GM12878 (cell line): ENCODE measurements at regions not wholly inside any gene's neighbourhood (a gene's known extent, or its start where the extent isn't known, plus 50 kb on each side); places are given as distances from the start of the nearest gene placed in this dataset.

Experiments
- ATAC-seq: fragments of 200-7000 bp; cut with Tn5 transposase; 3 replicates; pipeline ENCODE4 v1.9.1; 2020; ENCODE audit warnings: mild to moderate bottlenecking, moderate library complexity
- BruUV-seq: library from RNA; stranded (reverse); fragments of 400-500 nt; replicated peaks from 2 replicates; lab custom pipeline; 2021; lab: Mats Ljungman, UMichigan
- CTCF ChIA-PET: fragments of 300-600 bp; sonication (Branson Sonifier 250); formaldehyde crosslinking; extraction: SDS; loops from one replicate; lab custom pipeline; 2021; ENCODE audit warnings: inconsistent platforms; lab: Yijun Ruan, JAX
- POLR2A ChIA-PET: fragments of 350-600 bp; formaldehyde crosslinking; extraction: SDS; loops from one replicate; lab custom pipeline; 2021; ENCODE audit warnings: inconsistent platforms; lab: Charles Lee
- RAD21 ChIA-PET: fragments of 300-600 bp; sonication (Branson Sonifier 250); formaldehyde crosslinking; loops from one replicate; lab custom pipeline; 2023; ENCODE audit warnings: antibody characterized with exemption; ENCODE audit not compliant: unreplicated experiment; lab: Charles Lee
- SMC1A ChIA-PET: fragments of 300-600 bp; sonication (Branson Sonifier 250); formaldehyde crosslinking; loops from one replicate; lab custom pipeline; 2023; ENCODE audit not compliant: unreplicated experiment, uncharacterized antibody; lab: Charles Lee
- DNase-seq: peaks from one replicate; pipeline ENCODE4 v3.0.0-alpha.2; 2011; ENCODE audit warnings: low read depth, low spot score
- FAIRE-seq: peaks from 3 replicates; lab custom pipeline; 2011; peaks lifted over from hg19 to GRCh38; lab: Jason Lieb, UNC
- H2AFZ ChIP-seq: 2 replicates; pipeline ENCODE4 v1.6.0; 2011; ENCODE audit warnings: low read depth, low read length, control low read depth; ENCODE audit not compliant: control insufficient read depth
- H3K27ac ChIP-seq: 2 replicates; pipeline ENCODE4 v1.5.1; 2011; ENCODE audit warnings: control low read depth; ENCODE audit not compliant: control insufficient read depth, insufficient read depth
- H3K27me3 ChIP-seq, 2 experiments: replicated peaks in 1 of 2; 2 replicates each; pipeline versions ENCODE4 v1.6.0 to v1.6.1; 2011; ENCODE audit warnings: low read length in 1 of 2; ENCODE audit not compliant: control insufficient read depth in 2 of 2, insufficient read depth in 2 of 2
- H3K36me3 ChIP-seq, 2 experiments: 2 replicates each; pipeline ENCODE4 v1.5.1; 2011; ENCODE audit warnings: low read length in 1 of 2; ENCODE audit not compliant: control insufficient read depth in 2 of 2, insufficient read depth in 2 of 2
- H3K4me1 ChIP-seq: 2 replicates; pipeline ENCODE4 v1.6.1; 2011; ENCODE audit warnings: mild to moderate bottlenecking, low read length, moderate library complexity, mixed read lengths; ENCODE audit not compliant: control insufficient read depth, insufficient read depth
- H3K4me2 ChIP-seq: 2 replicates; pipeline ENCODE4 v1.6.0; 2011; ENCODE audit warnings: control low read depth; ENCODE audit not compliant: control insufficient read depth, insufficient read depth
- H3K4me3 ChIP-seq: fragments of 200-600 bp; sonication (generic); 2 replicates; pipeline ENCODE4 v1.5.1; 2016
- H3K79me2 ChIP-seq: 2 replicates; pipeline ENCODE4 v1.6.0; 2011; ENCODE audit warnings: low read length; ENCODE audit not compliant: control insufficient read depth, insufficient read depth
- H3K9ac ChIP-seq: 2 replicates; pipeline ENCODE4 v1.8.0; 2011; ENCODE audit warnings: low read length, control low read depth, mixed read lengths; ENCODE audit not compliant: control insufficient read depth, insufficient read depth
- H3K9me3 ChIP-seq: replicated peaks from 3 replicates; pipeline ENCODE4 v1.5.1; 2011; ENCODE audit warnings: mild to moderate bottlenecking, low read length; ENCODE audit not compliant: control insufficient read depth, insufficient read depth
- H4K20me1 ChIP-seq: 2 replicates; pipeline ENCODE4 v1.6.0; 2011; ENCODE audit not compliant: control insufficient read depth, insufficient read depth
- BCLAF1 ChIP-seq: fragments of 450-650 bp; IDR thresholded peaks from 2 replicates; pipeline ENCODE4 v1.6.1; 2017; ENCODE audit warnings: antibody characterized with exemption, mild to moderate bottlenecking, moderate library complexity
- HDAC6 ChIP-seq: fragments of 200-600 bp; sonication (generic); IDR thresholded peaks from one replicate; pipeline ENCODE4 v1.8.0; 2017; ENCODE audit warnings: antibody characterized with exemption; ENCODE audit not compliant: unreplicated experiment
- POLR2AphosphoS2 ChIP-seq: IDR thresholded peaks from 2 replicates; pipeline ENCODE4 v1.6.1; 2011; ENCODE audit warnings: low read depth, mild to moderate bottlenecking, low read length, improper control_type of control experiment, moderate library complexity
- ZBTB33 ChIP-seq: fragments of 450-650 bp; IDR thresholded peaks from 2 replicates; pipeline ENCODE4 v1.6.1; 2017; ENCODE audit warnings: mild to moderate bottlenecking
- WGBS: methylation state at CpG from one replicate; pipeline ENCODE4 v1.1.6; 2016; ENCODE audit warnings: low lambda C conversion rate; ENCODE audit not compliant: insufficient replicate concordance, insufficient coverage; ENCODE audit errors: missing lambda C conversion rate; 5-methylcytosine and 5-hydroxymethylcytosine counted together
- in situ Hi-C: fragments of 300-500 bp; cut with MboI; formaldehyde crosslinking; loops from 9 replicates; pipeline ENCODE4 v1.14.3; 2018; ENCODE audit warnings: mixed read lengths
- intact Hi-C: fragments of 100-400 bp; cut with micrococcal nuclease; formaldehyde crosslinking; loops from one replicate; pipeline ENCODE4 v1.14.2; 2022; ENCODE audit not compliant: unreplicated experiment

- no peak overlapping the region for H3K9ac ChIP-seq
- H3K9me3 ChIP-seq: no peaks in the 10 kb centered on the region
- no peak overlapping the region for H2AFZ ChIP-seq
- BruUV-seq: no TSS peak
- ChIA-PET SMC1A (interaction anchor here (0.7 kb wide), 1 partner anchor 42 kb away, joined by 3 read pairs; no protein-coding TSS in a partner anchor), POLR2A (no interaction called here), RAD21 (no interaction called here), CTCF (interaction anchor here (0.7 kb wide), 1 partner anchor 29 kb away, joined by 3 read pairs; no protein-coding TSS in a partner anchor)
- no peaks in the 10 kb centered on the region for H3K27me3 ChIP-seq
- H4K20me1 ChIP-seq: no peaks in the 10 kb centered on the region
- intact Hi-C loops: loop anchor here (10.0 kb wide), 1 partner anchor 63 kb away; no protein-coding TSS in a partner anchor
- FAIRE-seq (no peak), DNase-seq (no peak), ATAC-seq (no peak)
- in situ Hi-C loops: no loop called here
- TF ChIP-seq BCLAF1: no peak
- no peak for TF ChIP-seq HDAC6
- no peak for TF ChIP-seq POLR2AphosphoS2
- no peak for TF ChIP-seq ZBTB33
- H3K4me1 ChIP-seq: no peaks in the 10 kb centered on the region
- H3K27ac ChIP-seq: no peak overlapping the region
- no peaks in the 10 kb centered on the region for H3K79me2 ChIP-seq
- no peaks in the 10 kb centered on the region for H3K36me3 ChIP-seq
- no peak overlapping the region for H3K4me2 ChIP-seq
- H3K4me3 ChIP-seq: no peak overlapping the region
- 26% methylated on average over 9 of the region's 9 CpGs for WGBS
Measured at GRCh38 chr16:79977940-79978836, 377.7 kb upstream of the MAF start.
